ENCODE measurements at regions not wholly inside any gene's neighbourhood (a gene's known extent, or its start where the extent isn't known, plus 50 kb on each side); places are given as distances from the start of the nearest gene placed in this dataset.

- H3K79me2 ChIP-seq (ENCODE audit: control insufficient read depth, insufficient read depth, low read length) = no peaks in the 10 kb centered on the region
- no peaks in the 10 kb centered on the region for H3K36me3 ChIP-seq (ENCODE audit: control insufficient read depth in 2 of 2, extremely low read depth in 1 of 2, insufficient read depth in 2 of 2, low read length in 2 of 2)
- no peak overlapping the region for H3K4me3 ChIP-seq (ENCODE audit: control insufficient read depth in 2 of 3, extremely low read depth in 1 of 3, insufficient read depth in 2 of 3, low read depth in 1 of 3, low read length in 3 of 3)
- H3K9me1 ChIP-seq (ENCODE audit: control insufficient read depth, extremely low read depth, insufficient read depth, low read length) = no peaks in the 10 kb centered on the region
- no peaks in the 10 kb centered on the region for H3K9me3 ChIP-seq (ENCODE audit: control insufficient read depth, low read depth, low read length)
- no peaks in the 10 kb centered on the region for H3K4me1 ChIP-seq (ENCODE audit: control insufficient read depth, extremely low read depth, insufficient read depth, low read length)
- DNase-seq (ENCODE audit: low read depth, low spot score) (no peak), FAIRE-seq (no peak)
- dilution Hi-C loops (cut with MboI; ENCODE audit: extremely low pct_ligation_motif_present, low sequenced_read_pairs) = no loop called here
- H3K27ac ChIP-seq (ENCODE audit: control insufficient read depth, insufficient read depth, low read length) = no peak overlapping the region
- H3K4me2 ChIP-seq (ENCODE audit: control insufficient read depth, extremely low read depth, insufficient read depth, low read depth, low read length) = no peak overlapping the region
- no peaks in the 10 kb centered on the region for H3K27me3 ChIP-seq (ENCODE audit: control insufficient read depth, extremely low read depth, insufficient read depth, low read length)
- no peak overlapping the region for H2AFZ ChIP-seq (ENCODE audit: control insufficient read depth, low read length)
- no peak overlapping the region for H3K9ac ChIP-seq (ENCODE audit: control insufficient read depth, extremely low read depth, insufficient read depth, low read length)
- TF ChIP-seq EZH2 (IDR thresholded peaks at IDR 0.05; ENCODE audit: low read length) = no peak
- no peak for TF ChIP-seq CTCF (optimal IDR thresholded peaks at IDR 0.05 in 1 of 3, IDR thresholded peaks at IDR 0.05 in 1 of 3, conservative IDR thresholded peaks at IDR 0.05 in 1 of 3; ENCODE audit: extremely low read depth in 1 of 3, insufficient read depth in 2 of 3, low read length in 3 of 3)
- no peaks in the 10 kb centered on the region for H4K20me1 ChIP-seq (ENCODE audit: control insufficient read depth, extremely low read depth, insufficient read depth, low read length)
Measured at GRCh38 chr5:122661496-122662180, 113.2 kb upstream of the SNX2 start.

- FAIRE-seq (no peak), DNase-seq (ENCODE audit: low read depth, low spot score) (no peak)
- H3K4me2 ChIP-seq (ENCODE audit: control insufficient read depth, extremely low read depth, insufficient read depth, low read depth, low read length) = no peak overlapping the region
- no peaks in the 10 kb centered on the region for H3K9me3 ChIP-seq (ENCODE audit: control insufficient read depth, low read depth, low read length)
- no peaks in the 10 kb centered on the region for H3K36me3 ChIP-seq (ENCODE audit: control insufficient read depth in 2 of 2, extremely low read depth in 1 of 2, insufficient read depth in 2 of 2, low read length in 2 of 2)
- no peak overlapping the region for H3K27ac ChIP-seq (ENCODE audit: control insufficient read depth, insufficient read depth, low read length)
- no peaks in the 10 kb centered on the region for H3K27me3 ChIP-seq (ENCODE audit: control insufficient read depth, extremely low read depth, insufficient read depth, low read length)
- H2AFZ ChIP-seq (ENCODE audit: control insufficient read depth, low read length) = no peak overlapping the region
- H4K20me1 ChIP-seq (ENCODE audit: control insufficient read depth, extremely low read depth, insufficient read depth, low read length) = no peaks in the 10 kb centered on the region
- TF ChIP-seq EZH2 (IDR thresholded peaks at IDR 0.05; ENCODE audit: low read length) (no peak), CTCF (optimal IDR thresholded peaks at IDR 0.05 in 1 of 3, IDR thresholded peaks at IDR 0.05 in 1 of 3, conservative IDR thresholded peaks at IDR 0.05 in 1 of 3; ENCODE audit: extremely low read depth in 1 of 3, insufficient read depth in 2 of 3, low read length in 3 of 3) (no peak)
- no peaks in the 10 kb centered on the region for H3K79me2 ChIP-seq (ENCODE audit: control insufficient read depth, insufficient read depth, low read length)
- no peaks in the 10 kb centered on the region for H3K9me1 ChIP-seq (ENCODE audit: control insufficient read depth, extremely low read depth, insufficient read depth, low read length)
- H3K4me3 ChIP-seq (ENCODE audit: control insufficient read depth in 2 of 3, extremely low read depth in 1 of 3, insufficient read depth in 2 of 3, low read depth in 1 of 3, low read length in 3 of 3) = no peak overlapping the region
- no peaks in the 10 kb centered on the region for H3K4me1 ChIP-seq (ENCODE audit: control insufficient read depth, extremely low read depth, insufficient read depth, low read length)
- no peak overlapping the region for H3K9ac ChIP-seq (ENCODE audit: control insufficient read depth, extremely low read depth, insufficient read depth, low read length)
- dilution Hi-C loops (cut with MboI; ENCODE audit: extremely low pct_ligation_motif_present, low sequenced_read_pairs) = no loop called here
Measured at GRCh38 chr5:122665051-122665450, 109.8 kb upstream of the SNX2 start.
